Astrocyte (in vitro differentiated cells and primary cell): ENCODE measurements at regions not wholly inside any gene's neighbourhood (a gene's known extent, or its start where the extent isn't known, plus 50 kb on each side); places are given as distances from the start of the nearest gene placed in this dataset.
"Not testable (repeated sequence)": the region's sequence is repeated elsewhere in the genome, so short reads cannot be mapped to it uniquely, and the experiment has no call there.

Source experiments
- CTCF ChIP-seq: IDR thresholded peaks from 2 replicates; pipeline ENCODE4 v1.5.1; 2011; ENCODE audit warnings: low read depth, mild to moderate bottlenecking, inconsistent platforms, low read length, moderate library complexity; ENCODE audit not compliant: insufficient read depth
- EZH2 ChIP-seq: IDR thresholded peaks from 2 replicates; pipeline ENCODE4 v1.6.1; 2012; ENCODE audit warnings: mild to moderate bottlenecking, low read length, inconsistent platforms; ENCODE audit not compliant: insufficient read depth

DNA sequence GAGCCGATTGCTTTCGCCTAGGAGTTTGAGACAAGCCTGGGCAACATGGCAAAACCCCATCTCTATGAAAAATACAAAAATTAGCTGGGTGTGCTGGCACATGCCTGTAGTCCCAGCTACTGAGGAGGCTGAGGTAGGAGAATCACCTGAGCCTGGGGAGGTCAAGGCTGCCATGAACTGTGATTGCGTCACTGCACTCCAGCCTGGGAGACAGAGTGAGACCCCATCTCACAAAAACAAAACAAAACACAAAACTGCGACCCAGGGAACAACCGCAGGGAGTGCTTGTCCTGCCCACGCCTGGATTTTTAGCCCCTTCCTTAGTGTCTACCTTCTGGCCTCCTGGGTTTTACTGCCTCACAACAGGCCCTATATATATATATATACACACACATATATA, 82.2 kb downstream of the IGLL1 start:
- not testable (repeated sequence) for TF ChIP-seq CTCF, EZH2
